Body of pancreas (tissue), 4 donors: ENCODE measurements at regions not wholly inside any gene's neighbourhood (a gene's known extent, or its start where the extent isn't known, plus 50 kb on each side); places are given as distances from the start of the nearest gene placed in this dataset.

ENCODE experiments used
- CTCF ChIP-seq, 7 experiments: fragments of 450-650 bp in 4 of 7; fragments of 200-600 bp in 3 of 7; sonication (generic) in 3 of 7; IDR thresholded peaks; one replicate each; pipeline ENCODE4 v1.5.1; 2016 to 2019; ENCODE audit warnings: antibody characterized with exemption in 7 of 7
- POLR2A ChIP-seq, 3 donors: fragments of 450-650 bp; IDR thresholded peaks; one replicate each; pipeline ENCODE4 v1.6.1; 2016; ENCODE audit warnings: antibody characterized with exemption in 3 of 3, mild to moderate bottlenecking in 2 of 3

- no peak for TF ChIP-seq CTCF (IDR thresholded peaks at IDR 0.05)
- TF ChIP-seq POLR2A (IDR thresholded peaks at IDR 0.05), result no peak
These were observed 293.4 kb upstream of the BOD1L1 start for GRCh38 chr4:13920901-13921300.
